ENCODE measurements at regions not wholly inside any gene's neighbourhood (a gene's known extent, or its start where the extent isn't known, plus 50 kb on each side); places are given as distances from the start of the nearest gene placed in this dataset.

DNA sequence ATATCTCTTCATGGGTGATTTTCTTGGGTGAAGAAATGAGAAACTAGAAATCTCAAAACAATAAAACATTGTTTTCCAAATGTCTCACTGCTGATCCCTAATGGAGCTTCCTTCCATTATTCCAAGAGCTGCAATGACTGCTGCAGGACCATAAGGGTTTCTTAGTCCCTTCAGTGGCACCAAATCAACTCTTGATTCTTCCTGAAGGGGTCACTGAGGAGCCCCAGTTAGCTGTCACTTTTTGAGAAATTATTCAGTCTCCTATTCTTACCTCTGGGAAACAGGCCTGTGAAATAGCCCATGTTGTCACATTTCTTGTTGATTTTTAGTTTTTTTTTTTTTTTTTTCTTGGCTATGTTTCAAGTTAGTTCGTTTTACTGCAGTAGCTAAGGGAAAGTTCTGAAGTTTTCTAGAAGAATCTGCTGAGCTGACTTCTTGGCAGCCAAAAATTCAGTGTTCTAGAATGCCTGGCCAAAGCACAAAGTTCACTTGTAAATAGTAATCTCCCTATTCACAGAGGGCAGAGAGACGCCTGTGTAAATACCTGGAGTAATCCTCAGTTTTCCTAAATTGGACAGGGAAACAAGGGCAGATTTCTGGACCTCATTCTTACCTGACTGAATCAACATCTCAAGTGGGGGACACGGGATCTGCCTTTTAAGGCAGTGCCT, 480.0 kb downstream of the RIT2 start:
- ATAC-seq (peak; percentile 83), DNase-seq (ENCODE audit: low spot score) (no peak)
- intact Hi-C loops (cut with DNase I): no loop called here

- ATAC-seq (peak; percentile 28), DNase-seq (ENCODE audit: low spot score) (no peak)
- intact Hi-C loops (cut with DNase I): no loop called here
Measured at GRCh38 chr18:42636309-42636708, 479.2 kb downstream of the RIT2 start.

DNA sequence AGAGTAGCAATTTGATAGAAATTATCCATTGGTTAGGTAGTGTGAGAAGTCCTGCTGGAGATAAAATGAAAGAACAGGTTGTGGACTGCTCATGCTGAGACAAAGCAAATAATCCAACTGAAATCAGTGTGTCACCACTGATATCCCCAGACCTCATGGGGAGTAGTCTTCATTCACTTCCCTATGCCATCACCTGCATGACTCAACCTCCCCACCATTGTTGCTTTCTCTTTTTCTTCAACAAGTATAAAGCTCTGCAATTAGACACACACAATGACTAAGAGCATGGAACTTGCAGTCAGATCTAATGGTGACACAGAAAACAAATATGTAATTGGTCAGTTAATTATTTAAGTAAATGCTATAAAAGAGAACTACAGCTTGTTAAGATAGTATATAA, 475.3 kb downstream of the RIT2 start:
- intact Hi-C loops (cut with DNase I): no loop called here
- no peak for ATAC-seq
- no peak for DNase-seq (ENCODE audit: low spot score)

- ATAC-seq (no peak), DNase-seq (ENCODE audit: low spot score) (no peak)
Measured at GRCh38 chr18:42641996-42642395, 473.5 kb downstream of the RIT2 start.

DNA sequence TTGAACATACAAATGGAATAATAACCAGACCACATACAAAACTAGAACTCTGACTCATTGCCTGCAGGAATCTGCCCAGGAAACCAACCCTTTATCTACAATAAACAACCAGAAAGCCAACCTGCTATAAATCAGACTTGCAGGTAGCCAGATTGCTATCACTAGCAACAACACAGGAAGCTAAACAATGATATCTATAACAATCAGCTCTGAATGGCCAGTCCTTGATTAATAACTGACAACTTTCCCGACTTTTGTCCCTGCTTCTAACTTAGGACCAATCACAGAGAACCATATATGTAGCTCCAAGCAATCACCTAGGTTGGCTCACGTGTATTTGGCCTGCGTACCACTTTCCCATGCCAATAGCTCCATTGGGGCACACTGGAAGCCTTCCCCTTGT, 470.8 kb downstream of the RIT2 start:
- intact Hi-C loops (cut with DNase I): no loop called here
- no peak for ATAC-seq
- DNase-seq (ENCODE audit: low spot score): no peak

More at GRCh38 chr18:42641996-42642395, 473.5 kb downstream of the RIT2 start:
- intact Hi-C loops (cut with DNase I): no loop called here

GRCh38 chr18:42649331-42650035, 466.0 kb downstream of the RIT2 start:
- ATAC-seq: no peak
- intact Hi-C loops (cut with DNase I): no loop called here

DNA sequence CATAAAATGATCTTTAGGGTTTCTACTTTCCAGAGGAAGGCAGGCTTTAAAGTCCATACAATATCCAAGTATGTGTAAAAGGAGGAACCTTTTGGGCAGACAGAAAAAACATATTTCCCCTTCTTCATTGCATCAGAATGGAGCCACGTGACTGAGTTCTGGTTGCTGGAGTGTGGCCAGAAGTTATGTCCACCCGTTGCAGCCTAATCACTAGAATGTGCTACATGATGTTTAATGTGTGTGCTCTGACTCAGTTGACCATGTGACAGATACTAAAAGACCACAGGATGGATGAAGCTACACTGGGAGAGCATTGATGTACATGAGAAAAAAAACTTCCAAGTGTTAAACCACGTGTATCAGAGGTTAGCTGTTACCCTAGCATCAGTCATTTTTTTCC, 460.9 kb downstream of the RIT2 start:
- no peak for ATAC-seq

More at GRCh38 chr18:42649331-42650035, 466.0 kb downstream of the RIT2 start:
- no peak for DNase-seq (ENCODE audit: low spot score)

GRCh38 chr18:42657551-42657950, 457.9 kb downstream of the RIT2 start:
- intact Hi-C loops (cut with DNase I): no loop called here
- ATAC-seq (no peak), DNase-seq (ENCODE audit: low spot score) (no peak)

More for the DNA sequence above, 460.9 kb downstream of the RIT2 start:
- intact Hi-C loops (cut with DNase I): no loop called here
- DNase-seq (ENCODE audit: low spot score): no peak

DNA sequence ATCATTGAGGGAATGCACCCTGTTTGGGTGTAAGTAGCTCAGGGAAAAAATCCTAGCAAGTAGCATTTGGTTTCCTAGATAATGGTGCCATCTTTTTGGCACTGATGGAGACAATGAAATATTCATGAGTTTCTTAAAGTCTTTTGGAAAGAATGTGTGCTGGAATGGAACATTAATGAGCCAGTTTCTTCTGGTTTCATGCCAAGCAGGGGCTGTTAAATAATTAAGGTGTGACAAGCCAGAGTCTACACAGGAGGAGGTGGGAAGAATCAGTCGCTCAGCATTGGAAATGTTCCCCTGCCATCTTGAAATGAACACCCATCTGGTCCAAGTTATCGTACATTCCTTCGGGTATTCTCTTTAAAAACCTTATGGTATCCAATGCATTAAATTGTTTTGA, 457.3 kb downstream of the RIT2 start:
- DNase-seq (ENCODE audit: low spot score): no peak
- intact Hi-C loops (cut with DNase I): no loop called here
- no peak for ATAC-seq

DNA sequence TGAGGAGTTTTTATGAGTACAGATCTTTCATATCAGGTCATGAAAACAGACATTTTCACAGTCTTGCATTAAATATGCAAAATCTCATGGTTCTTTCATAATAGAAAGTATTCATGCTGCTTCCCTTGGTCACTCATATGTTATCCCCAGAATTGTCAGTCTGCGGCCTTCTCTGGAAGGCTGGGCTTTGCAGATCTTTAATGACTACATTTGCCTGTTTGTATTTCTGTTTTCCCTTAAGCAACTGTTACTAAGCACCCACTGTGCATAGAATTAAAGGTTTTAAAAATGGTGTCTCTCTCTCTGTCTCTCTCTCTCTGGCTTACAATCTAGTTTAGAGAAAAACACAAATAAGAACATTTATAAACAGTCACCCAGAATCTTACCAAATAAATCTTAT, 456.3 kb downstream of the RIT2 start:
- intact Hi-C loops (cut with DNase I): no loop called here
- ATAC-seq: no peak
- no peak for DNase-seq (ENCODE audit: low spot score)

DNA sequence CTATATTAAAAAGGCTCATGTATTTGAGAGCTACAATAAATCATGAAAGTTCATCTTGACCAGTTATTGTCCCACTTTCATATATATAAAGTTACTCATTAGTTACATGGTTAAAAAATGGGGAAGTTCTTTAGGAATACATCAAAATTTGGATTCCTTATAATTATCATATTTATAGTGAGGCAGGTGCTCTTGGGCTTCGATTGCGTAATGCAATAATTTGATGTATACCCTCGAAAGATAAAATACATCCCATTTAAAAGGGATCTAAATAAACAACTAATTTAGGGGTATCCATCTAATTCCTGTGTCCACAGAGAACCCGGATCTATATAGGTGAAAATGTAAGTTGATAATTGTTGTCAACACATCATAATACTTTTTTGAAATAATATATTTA, 444.6 kb downstream of the RIT2 start:
- ATAC-seq (no peak), DNase-seq (ENCODE audit: low spot score) (no peak)
- intact Hi-C loops (cut with DNase I): no loop called here

DNA sequence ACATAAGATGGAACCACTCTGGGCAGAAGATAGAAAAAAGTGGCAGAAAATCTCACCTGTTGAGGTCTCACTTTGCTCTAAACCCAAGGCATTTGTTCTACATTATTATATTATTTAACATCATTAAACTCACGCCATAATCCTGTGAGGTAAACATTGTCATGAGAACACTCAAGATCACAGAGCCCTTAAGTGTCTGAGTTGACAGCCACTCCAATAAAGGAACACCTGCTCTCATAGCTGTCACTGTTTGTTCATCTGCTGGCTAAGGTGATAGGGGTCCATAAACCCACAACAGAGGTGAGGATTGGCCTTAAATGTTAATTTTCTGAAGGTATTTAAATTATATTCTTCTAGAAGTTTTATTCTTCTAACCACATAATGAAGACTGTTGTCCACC, 439.7 kb downstream of the RIT2 start:
- no peak for ATAC-seq
- intact Hi-C loops (cut with DNase I): no loop called here
- no peak for DNase-seq (ENCODE audit: low spot score)

DNA sequence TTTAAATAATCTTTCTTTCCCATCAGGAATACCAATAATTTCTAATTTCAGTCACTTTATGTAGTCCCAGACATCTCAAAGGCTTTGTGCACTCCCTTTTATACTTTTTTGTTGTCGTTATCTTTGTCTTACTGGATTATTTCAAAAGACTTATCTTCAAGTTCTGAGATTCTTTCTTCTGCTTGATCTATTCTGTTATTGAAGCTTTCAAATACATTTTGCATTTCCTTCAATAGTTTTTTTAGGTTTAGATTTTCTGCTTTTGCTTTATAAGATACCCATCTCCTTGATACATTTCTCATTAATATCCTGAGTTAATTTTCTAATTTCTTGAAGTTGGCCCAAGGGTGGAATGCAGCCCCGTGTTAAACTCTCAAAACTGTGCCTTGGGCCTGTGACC, 432.4 kb downstream of the RIT2 start:
- intact Hi-C loops (cut with DNase I): no loop called here
- DNase-seq (ENCODE audit: low spot score) (no peak), ATAC-seq (no peak)

DNA sequence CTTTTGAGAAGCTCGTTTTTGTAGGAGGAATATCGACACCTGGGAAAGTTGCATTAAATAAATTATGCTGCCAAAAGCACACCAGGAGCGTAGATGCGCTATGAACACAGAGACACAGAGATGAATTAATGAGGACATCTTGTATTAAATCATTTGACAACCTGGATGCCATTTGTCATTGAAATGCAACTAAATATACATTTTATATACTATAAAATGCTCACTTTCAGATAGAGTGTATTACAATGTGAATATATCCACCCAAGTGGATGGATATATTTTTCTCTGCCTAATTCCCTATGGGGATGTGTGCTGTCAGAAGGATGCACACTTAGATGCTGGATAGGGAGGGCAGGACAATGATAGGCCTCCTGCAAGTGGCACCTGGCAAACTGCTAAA, 426.2 kb downstream of the RIT2 start:
- DNase-seq (ENCODE audit: low spot score) (no peak), ATAC-seq (no peak)
- intact Hi-C loops (cut with DNase I): no loop called here

Data from sciatic nerve (tissue), 2 donors.